NCI-H146 treated with DMSO at 0.1 percent for 48 hours (cell line): ENCODE measurements at regions not wholly inside any gene's neighbourhood (a gene's known extent, or its start where the extent isn't known, plus 50 kb on each side); places are given as distances from the start of the nearest gene placed in this dataset.
"Not testable (repeated sequence)": the region's sequence is repeated elsewhere in the genome, so short reads cannot be mapped to it uniquely, and the experiment has no call there.

Experiments
- DNase-seq: peaks from one replicate; lab custom pipeline; 2025; ENCODE audit not compliant: unreplicated experiment; lab: John Stamatoyannopoulos, UW

DNA sequence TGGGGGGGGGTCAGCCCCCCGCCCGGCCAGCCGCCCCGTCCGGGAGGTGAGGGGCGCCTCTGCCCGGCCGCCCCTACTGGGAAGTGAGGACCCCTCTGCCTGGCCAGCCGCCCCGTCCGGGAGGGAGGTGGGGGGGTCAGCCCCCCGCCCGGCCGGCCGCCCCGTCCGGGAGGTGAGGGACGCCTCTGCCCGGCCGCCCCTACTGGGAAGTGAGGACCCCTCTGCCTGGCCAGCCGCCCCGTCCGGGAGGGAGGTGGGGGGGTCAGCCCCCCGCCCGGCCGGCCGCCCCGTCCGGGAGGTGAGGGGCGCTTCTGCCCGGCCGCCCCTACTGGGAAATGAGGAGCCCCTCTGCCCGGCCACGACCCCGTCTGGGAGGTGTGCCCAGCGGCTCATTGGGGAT, 210.7 kb upstream of the RPL34 start:
- DNase-seq: not testable (repeated sequence)

- no peak for DNase-seq
These were observed 214.8 kb upstream of the RPL34 start for GRCh38 chr4:108405586-108405985.

- no peak for DNase-seq
These were observed 220.1 kb upstream of the RPL34 start for GRCh38 chr4:108400309-108400708.

DNA sequence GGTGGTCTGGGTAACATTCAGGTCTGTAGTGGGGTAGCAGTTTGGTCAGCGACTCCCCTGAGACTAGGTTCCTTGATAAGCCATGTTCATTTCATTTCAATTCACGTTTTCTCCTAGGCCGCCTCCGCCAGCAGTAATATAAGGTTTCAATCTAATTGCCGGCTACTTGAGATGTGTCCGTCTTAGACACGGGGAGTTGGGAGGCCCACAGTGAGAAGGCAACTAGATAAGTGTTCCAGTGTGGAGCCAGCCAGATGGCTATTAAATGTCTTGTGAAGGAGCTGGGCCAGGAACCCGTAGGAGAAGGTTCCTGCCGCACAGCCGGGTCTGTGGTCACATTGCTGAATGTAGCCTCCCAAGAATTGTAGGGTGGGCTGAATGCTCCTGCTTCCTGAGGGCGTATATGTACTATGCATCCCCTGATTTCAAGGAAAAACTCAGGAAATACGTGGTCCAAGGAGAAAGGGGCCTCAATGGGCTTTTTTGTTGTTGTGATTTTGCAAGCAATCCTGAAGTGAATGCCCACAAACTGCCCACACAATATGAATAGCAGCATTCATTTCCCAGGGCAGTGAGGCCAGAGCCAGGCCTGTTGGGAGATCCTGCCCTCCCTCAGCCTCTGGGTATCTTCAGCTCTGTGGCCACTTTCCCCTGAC, 220.6 kb upstream of the RPL34 start:
- DNase-seq: no peak

GRCh38 chr4:108398836-108399235, 221.5 kb upstream of the RPL34 start:
- no peak for DNase-seq

GRCh38 chr4:108398316-108398715, 222.1 kb upstream of the RPL34 start:
- no peak for DNase-seq

DNA sequence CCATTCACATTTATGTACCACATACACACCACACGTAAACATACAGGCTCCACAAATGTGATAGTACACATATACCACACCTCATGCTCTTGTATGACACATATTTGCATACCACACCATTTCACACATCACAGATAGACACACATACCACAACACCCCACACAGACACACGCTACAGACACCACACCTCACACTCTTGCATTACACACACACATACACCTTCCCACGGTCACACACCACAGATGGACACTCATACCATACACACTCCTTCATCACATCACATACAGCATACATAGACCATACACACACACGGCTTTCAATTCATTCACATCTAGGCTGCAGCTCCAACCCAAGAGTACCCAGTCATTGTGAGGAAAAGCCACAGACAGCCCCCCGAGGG, 222.5 kb upstream of the RPL34 start:
- no peak for DNase-seq

DNA sequence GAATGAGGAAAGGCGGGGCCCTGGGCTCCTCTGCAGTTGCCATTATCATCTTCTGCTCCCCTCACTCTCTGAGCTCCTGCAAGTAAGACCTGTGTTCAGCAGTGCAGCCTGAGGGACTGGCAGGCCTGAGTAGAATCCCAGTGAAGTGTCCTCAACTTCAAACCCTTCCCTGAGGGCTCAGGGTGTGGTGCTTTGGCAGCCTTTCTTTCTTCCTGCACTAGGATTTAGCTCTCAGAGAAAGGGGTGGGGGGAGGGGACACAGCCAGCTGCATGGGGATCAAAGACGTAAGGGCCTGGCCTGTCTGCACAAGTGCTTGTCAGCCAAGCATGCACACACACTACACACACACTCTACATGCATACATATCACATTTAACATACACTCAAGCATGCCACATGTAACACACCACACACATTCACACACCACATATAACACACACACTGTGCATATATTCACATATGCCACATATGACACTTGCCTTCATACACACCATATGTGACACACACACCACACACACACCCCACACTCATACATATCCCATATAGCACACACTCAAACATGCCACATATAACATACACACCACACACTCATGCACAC, 223.4 kb upstream of the RPL34 start:
- no peak for DNase-seq

DNA sequence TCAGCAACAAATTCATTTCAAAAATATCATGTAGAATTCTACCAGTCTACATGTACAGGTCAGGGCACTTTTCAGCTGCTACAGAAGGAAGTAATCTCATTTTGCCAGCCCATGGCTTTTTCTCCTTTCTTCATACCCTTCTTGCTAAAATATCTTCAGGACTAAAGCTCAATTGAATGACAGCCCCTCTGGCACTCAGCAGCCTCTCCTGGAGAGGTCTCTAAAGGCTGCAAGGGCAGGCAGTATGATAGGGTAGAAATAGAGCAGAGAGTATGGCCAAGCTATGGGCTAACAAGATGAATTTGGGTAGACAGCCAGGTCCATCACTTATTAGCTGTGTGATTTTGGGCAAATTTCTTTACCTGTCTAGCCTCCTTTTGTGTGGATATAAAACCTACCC, 224.6 kb upstream of the RPL34 start:
- DNase-seq: no peak

- DNase-seq: no peak
These were observed 225.2 kb upstream of the LEF1 start for GRCh38 chr4:108393890-108394472.

GRCh38 chr4:108391701-108392455, 223.1 kb upstream of the LEF1 start:
- DNase-seq: no peak

GRCh38 chr4:108385076-108385475, 216.3 kb upstream of the LEF1 start:
- no peak for DNase-seq

DNA sequence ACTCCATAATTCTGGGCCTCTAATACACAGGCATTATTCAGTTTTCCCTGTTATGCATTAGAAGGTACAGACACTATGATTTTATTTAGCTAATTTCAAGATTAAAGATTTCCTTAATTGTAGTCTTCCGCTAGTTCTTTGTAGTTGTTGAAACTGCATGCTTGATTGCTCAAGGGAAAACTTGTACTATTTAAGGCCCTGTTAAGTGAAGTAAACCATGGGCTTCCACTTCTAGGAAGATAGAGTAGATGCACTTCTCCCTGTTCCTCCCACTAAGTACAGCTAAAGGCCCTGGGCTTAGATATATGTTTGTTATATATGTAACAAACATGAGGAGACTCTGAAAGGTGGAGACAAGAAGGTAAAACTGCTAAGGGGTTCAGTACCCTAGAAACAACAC, 215.8 kb upstream of the LEF1 start:
- DNase-seq: no peak

DNA sequence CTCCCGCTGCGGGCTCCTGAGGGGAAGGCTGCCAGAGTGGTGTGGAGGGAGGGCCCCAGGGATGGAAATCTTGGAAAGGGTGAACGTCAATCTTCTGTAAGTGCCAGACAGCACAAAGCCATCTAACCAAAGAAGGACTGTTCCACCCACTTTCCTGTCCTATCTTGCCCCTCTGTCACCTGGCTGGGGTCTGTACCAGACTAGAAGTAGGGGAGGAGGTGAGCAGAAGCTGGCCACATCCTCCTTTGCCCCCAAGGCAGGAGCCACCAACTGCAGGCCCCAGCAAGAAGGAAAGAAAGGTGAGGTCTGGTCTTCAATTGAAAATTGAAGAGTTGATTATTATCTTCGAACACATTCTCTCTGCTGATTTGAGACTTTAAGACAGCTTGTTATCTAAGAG, 214.4 kb upstream of the LEF1 start:
- no peak for DNase-seq

DNA sequence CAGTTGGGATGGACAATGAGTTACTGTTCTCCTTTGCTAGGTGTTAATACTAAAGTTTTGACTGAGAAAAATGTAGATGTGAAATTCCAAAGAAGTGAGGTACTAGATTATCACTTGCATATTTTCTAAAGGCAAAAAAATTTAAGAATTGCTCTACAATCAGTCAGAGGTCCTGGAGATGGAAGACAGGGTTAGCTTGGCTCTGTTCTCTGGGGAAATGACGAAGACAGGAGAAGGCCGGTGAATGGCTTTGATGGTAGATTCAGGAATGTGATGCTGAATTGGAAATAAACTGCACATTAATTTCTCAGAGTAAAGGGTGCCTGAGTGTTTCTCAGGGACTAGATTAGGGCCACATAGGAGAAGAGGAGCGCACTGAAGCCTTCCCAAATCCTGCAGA, 214.0 kb upstream of the LEF1 start:
- no peak for DNase-seq

DNA sequence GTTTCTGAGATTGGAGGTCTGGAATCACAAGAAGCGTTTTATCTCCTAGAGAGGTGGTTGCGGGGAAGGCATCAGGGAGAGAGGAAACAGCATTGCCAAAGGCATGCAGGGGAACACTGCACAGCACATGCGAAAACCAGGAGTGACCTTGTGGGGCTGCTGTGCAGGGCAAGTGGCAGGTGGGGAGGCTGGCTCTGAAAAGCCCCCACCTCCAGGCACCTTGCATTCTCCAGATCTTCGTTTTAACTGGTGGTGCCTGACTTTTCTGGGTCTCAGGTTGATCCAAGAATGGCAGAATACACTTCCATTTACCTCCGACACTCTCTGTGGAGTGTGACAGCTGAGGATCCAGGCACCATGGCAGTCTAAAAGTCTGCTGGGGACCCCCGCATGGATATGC, 209.4 kb upstream of the LEF1 start:
- DNase-seq: no peak

DNA sequence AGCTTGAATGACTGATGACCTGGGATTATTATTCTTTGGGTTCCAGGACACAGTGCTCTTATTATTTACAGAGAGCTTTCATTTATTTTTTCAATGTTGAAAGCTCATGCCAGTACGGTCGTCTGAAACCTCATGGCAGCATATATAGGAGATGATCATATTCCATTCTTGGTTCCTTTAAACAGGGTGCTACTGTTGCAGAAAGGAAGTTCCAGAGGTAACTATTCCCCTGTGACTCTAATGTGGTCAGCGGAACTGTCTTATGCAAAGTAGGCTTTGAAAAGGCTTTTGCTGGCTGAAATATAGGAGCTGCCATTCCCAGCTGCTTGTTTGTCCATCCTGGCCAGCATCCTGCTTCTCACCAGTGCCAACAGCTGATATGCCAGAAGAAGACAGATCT, 208.3 kb upstream of the LEF1 start:
- no peak for DNase-seq

DNA sequence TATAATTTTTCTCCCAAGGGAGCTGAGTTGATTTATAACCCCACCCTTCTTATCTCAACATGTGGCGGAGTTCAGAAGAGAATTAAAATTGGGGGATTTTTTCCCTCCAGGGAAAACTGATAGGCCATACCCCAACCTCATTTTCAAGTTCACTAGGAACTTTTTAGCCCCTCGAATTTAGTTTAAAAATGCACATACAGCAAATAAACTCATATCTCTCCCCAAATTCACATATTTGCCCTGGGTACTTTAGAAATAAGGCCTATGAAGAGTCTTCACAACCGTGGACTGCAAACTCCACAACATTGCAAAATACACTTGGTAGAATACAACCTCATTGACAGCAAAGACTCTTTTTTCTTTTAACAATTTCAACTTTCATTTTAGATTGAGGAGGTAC, 206.7 kb upstream of the LEF1 start:
- DNase-seq: no peak

DNA sequence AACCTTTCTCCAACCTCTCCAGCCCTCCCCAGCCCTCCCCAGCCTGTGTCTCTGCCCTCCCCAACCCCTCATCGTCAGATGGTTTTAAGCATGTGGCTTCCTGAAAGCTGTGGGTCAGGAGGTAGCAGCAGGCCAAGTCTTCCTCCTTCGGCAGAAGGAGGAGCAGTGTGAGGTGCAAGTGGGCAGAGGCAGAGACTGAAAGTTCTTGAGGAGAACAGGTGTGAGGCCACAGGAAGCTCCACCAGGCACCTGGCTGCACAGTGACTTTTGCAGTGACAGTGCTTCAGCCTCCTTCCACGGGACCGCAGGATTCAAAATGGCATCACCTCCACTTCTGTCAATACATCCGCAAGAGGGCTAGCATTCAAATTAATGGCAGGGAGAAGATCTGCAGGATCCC, 203.9 kb upstream of the LEF1 start:
- DNase-seq: no peak

- no peak for DNase-seq
These were observed 202.6 kb upstream of the LEF1 start for GRCh38 chr4:108371282-108371681.

DNA sequence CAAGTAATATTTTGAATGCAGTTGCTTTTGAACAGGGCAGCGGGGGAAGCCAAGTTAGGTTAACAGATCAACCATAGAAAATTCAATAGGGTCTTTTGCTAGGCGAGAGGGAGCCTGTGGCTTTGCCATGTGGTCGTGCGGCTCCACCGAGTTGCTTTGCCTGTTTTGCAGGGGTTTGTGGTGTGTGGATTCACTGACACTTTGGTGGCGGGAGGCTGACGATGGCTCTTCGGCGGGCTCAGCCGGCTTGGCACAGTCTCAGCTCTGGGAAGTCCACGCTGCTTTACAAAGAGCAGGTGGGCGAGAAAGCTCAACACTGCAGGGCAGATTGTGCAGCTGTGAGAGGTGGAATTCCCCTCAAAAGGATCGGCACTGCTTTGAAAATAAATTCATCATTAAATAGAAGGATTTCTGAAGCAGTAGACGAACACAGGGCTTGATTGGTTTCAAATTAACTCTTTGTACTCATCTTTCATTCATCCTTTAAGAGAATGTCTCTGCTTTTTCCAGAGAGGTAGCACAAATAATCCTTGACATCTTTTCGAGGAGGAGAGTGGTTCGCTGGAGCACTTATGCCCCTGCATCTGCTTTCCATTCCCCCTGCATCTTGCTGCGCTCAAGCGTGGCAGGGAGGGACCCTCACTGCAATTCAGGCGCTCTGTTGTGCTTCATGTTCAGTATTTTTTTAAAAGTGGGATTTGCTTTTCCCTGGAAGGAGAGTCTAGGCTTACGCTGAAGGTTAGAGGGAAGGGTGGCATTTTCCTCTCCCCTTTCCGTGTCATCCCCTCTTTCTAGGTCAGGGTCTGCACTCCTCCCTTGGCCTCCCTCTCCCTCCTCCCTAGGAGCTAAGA, 201.8 kb upstream of the LEF1 start:
- no peak for DNase-seq
